HEK293T (cell line): ENCODE measurements at regions not wholly inside any gene's neighbourhood (a gene's known extent, or its start where the extent isn't known, plus 50 kb on each side); places are given as distances from the start of the nearest gene placed in this dataset.

Experiments used
- CTBP1 ChIP-seq: fragments of 450-650 bp; IDR thresholded peaks from 2 replicates; pipeline ENCODE4 v1.6.1; 2016; ENCODE audit warnings: borderline replicate concordance
- ELF4 ChIP-seq: fragments of 450-650 bp; IDR thresholded peaks from 2 replicates; pipeline ENCODE4 v1.6.1; 2017; ENCODE audit warnings: antibody characterized with exemption
- FOXA1 ChIP-seq: fragments of 450-650 bp; IDR thresholded peaks from 2 replicates; pipeline ENCODE4 v1.6.1; 2016; ENCODE audit warnings: mild to moderate bottlenecking
- FOXM1 ChIP-seq: fragments of 450-650 bp; IDR thresholded peaks from 2 replicates; pipeline ENCODE4 v1.6.1; 2017; ENCODE audit warnings: mild to moderate bottlenecking, borderline replicate concordance
- HDGF ChIP-seq: fragments of 450-650 bp; IDR thresholded peaks from 2 replicates; pipeline ENCODE4 v1.6.1; 2017; ENCODE audit warnings: antibody characterized with exemption, borderline replicate concordance
- SP1 ChIP-seq: fragments of 450-650 bp; IDR thresholded peaks from 2 replicates; pipeline ENCODE4 v1.6.1; 2017
- TARDBP ChIP-seq: fragments of 450-650 bp; IDR thresholded peaks from 2 replicates; pipeline ENCODE4 v1.6.1; 2016
- ZNF384 ChIP-seq: fragments of 450-650 bp; IDR thresholded peaks from 2 replicates; pipeline ENCODE4 v1.6.1; 2016

DNA sequence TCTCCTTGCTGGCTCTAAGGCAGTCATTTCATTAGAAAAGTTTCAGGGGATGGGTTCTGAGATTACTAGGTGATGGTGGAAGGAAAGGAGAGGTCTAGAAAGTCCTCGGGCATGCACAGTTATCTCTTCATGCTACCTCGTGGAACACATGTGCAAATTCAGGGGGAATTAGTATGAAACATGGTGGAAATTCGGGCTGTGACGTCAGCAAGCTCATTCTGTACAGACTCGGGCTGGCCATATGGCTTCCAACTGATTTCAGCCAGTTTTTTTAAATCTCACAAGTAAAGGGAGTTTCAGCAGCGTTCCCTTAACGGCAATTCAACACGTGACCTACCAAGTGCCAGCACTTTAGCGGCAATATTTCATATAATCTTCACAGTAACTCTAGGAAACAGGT lies 251.1 kb downstream of the TBL1XR1 start:
- no peak for TF ChIP-seq ZNF384
- no peak for TF ChIP-seq FOXA1
- no peak for TF ChIP-seq ELF4
- no peak for TF ChIP-seq HDGF
- TF ChIP-seq SP1: no peak
- no peak for TF ChIP-seq FOXM1
- TF ChIP-seq CTBP1: no peak
- no peak for TF ChIP-seq TARDBP
